GM19463 (cell line): ENCODE measurements at regions not wholly inside any gene's neighbourhood (a gene's known extent, or its start where the extent isn't known, plus 50 kb on each side); places are given as distances from the start of the nearest gene placed in this dataset.
"Not testable (repeated sequence)": the region's sequence is repeated elsewhere in the genome, so short reads cannot be mapped to it uniquely, and the experiment has no call there.

Experiments used
- ATAC-seq: cut with Tn5 transposase; IDR thresholded peaks from one replicate; pipeline ENCODE4 v1.9.1; 2021; ENCODE audit warnings: mild to moderate bottlenecking, moderate library complexity; ENCODE audit not compliant: unreplicated experiment

DNA sequence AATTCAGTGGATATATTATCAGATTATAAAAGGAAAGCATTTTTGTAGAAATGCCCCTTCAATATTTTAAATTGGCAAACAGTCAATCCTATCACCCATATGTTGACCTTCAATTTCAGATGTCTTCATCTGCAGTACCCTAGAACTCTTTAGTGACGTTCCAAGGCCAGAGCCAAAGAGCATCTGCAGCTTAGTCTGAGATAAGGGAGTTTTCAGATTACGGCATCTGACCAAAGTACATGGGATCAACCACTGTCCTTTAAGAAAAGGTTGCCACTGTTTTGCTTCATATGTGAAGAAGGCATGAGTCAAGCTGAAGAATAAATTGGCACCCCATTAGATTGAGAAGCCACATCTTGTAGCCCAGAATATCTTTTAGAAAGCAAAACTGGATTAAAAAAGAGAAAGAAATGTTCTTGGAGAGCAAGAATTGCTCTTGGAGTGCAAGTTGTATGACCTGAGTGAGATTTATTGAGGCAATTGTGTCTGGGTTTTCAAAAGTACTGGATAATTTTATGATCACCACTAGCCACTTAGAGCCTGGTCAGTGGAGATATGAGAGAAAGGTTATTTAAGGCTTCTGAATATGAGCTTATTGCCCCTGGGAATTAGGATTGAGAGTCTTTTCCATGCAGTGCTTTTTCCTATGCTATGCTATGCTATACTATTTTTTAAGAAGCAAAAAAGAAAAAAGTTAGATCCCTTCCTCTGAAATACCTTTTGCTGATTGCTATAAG lies 251.9 kb upstream of the NR3C2 start:
- ATAC-seq = no peak

DNA sequence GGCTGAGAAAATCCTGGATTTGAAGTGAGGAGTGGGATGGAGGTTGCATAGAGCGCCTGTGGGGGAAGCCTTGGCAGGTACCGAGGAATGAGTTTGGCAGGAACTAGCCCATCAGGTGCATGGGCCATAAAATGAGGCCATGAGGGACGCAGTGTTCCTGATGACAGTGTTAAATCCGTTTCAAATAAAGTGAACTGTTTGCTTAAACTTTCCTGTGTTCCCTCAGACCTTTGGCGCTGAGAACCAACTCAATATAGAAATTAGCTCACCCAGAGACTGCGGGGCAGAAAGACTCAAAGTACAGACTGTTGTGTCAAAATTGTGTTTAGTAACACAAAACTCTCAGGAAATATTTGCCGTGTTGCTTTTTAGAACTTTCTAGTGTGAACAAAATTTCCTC lies 250.0 kb upstream of the NR3C2 start:
- no peak for ATAC-seq

DNA sequence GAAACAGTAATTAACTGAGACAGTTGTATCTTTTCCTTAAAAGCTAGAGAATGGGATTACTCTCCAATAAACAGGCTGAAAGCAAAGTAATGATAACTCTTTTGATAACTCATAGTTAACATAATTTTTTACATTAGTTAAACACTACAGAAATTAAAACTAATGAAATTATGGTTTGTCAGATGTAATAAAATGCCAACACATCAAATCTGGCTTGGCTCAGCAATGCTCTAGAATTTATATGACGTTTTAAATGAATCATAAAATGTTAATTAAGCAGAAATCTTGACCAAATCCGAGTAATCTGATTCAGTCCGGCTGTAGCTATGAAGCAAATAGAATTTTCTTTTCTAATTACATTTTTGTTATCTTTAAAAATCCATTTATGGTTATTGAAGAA lies 244.2 kb upstream of the NR3C2 start:
- ATAC-seq = no peak

DNA sequence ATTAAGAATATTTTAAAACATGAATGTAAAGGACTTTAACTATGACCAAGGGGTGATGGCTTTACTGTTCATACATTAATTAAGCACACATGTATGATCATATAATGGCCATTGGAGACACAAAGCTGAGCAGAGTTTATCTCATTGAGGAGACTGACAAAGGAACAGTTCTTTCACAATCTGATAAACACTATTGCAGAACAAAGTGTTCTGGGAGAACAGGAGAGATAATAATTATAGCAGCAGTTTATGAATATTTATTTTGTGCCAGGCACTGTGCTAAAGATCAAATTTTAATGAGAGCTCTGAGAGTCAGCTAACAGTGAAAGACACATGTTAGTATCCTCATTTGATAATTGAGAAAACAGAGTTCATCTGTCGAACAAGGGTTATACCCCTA lies 242.4 kb upstream of the NR3C2 start:
- ATAC-seq = no peak

DNA sequence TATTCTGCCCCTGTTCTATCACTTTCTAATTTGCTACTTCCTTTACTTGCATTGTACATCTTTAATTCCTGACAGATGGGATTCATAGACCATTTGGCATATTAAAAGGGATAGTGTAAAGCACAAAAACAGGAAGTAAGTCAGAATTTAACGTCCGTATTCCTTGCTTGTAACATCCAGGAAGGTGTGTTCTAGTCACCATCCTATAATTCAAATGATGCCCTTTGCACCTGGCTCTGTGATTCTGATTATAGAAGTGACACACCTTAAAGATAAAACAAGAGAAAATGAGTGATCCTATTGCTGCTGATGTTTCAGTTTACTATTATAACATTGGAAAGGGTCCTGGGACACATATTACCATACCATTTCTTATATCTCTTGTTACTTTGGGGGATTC lies 238.7 kb upstream of the NR3C2 start:
- ATAC-seq = no peak

DNA sequence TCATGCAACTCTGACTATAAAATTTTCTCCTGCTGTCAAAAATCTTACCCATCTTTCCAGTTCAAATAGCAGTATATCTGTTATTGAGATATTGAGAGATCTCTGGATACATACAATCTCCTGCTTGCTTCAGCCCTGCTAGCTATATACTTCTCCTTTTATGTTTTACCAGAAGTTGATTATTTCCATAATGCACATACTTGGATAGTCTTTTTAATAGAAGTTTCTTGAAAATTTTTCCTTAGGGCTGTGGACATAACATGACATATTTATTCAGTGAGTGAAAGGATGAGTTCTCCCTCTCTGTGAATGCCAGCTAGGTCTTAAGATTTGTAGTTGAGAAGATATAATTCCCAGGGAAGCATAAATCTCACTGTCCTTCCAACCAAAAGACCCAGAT lies 234.1 kb upstream of the NR3C2 start:
- no peak for ATAC-seq

DNA sequence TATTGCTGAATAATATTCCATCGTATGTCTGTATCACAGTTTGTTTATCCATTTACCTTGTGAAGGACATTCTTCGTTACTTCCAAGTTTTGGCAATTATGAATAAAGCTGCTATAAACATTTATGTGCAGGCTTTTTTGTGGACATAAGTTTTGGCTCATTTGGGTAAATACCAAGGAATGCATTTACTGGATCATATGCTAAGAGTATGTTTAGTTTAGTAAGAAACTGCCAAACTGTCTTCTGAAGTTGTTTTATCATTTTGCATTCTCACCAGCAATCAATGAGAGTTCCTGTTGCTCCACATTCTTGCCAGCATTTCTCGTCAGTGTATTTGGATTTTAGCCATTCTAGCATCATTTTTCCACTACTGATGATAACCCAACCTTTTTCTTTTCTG lies 232.7 kb upstream of the NR3C2 start:
- no peak for ATAC-seq

DNA sequence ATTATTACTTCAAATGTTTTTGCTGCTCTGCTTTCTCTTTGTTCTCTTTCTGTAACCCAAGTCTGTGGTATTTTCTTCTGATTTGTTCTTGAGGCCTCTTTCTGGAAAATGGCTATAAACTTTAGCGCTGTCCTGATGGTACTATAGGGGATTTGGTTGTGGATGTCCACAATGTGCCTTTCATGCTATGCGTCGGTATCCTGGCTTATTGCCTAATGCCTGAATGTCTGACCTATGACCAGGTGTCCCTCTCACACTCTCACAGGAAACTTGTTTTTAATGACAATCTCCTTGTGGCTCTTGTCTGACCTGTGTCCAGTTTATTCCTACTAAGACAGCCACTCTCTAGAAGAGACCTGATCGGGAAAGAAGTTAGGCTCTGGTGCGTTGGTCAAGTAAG lies 222.4 kb upstream of the NR3C2 start:
- no peak for ATAC-seq

DNA sequence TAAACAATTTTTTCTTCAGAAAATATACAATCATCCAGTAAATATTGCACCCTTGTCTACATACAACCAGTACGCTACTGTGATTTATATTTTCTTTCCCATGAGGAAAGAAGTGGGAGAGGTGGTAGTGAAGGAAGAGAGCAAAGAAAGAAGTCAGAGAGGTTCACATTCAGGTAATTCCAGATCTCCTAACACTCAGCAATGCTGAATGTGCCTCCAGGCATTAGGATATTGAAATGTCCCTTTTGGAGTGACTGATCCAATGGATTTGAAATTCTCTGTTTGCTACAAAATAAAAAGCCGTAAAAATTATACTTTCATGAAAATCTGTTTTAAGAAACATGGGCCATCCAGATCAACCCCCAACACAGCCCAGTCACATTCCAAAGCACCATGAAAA lies 211.9 kb upstream of the NR3C2 start:
- no peak for ATAC-seq

DNA sequence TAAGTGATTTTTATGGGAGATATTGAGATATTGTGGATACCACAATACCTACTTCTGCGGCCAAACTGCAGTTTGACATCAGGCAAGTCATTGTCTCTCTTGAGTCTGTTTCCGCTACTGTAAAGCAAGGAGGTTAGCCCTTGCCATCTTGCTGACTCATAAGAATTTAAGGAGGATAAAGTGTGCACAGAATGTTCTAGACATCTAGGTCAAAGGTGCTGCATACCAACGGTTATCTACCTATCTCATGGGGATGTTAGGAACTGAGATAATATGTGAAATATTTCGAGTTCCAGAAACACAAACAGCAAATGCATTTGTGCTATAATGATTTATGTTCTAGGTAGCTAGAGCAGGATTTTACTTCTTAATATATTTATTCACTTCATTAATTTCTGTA lies 211.5 kb upstream of the NR3C2 start:
- ATAC-seq = no peak

DNA sequence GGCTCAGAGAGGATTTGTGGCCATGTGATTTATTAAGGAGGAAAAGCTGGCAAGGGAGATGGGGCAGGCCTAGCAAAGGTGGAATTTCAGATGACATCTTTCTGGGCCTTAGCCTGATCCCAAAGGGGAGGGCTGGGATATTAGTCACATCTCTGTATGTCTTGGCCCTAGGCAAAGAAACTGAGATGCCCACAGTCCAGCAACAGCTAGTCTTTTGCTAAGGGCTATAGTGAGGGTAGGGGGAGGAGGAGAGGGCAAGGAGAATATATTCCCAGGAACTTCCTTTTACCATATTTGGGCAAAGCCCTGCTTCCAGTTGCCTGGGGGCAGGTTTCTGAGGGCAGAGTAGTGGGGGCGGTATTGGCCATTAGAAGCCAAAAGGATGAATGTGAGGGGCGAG lies 209.8 kb upstream of the NR3C2 start:
- ATAC-seq = no peak

DNA sequence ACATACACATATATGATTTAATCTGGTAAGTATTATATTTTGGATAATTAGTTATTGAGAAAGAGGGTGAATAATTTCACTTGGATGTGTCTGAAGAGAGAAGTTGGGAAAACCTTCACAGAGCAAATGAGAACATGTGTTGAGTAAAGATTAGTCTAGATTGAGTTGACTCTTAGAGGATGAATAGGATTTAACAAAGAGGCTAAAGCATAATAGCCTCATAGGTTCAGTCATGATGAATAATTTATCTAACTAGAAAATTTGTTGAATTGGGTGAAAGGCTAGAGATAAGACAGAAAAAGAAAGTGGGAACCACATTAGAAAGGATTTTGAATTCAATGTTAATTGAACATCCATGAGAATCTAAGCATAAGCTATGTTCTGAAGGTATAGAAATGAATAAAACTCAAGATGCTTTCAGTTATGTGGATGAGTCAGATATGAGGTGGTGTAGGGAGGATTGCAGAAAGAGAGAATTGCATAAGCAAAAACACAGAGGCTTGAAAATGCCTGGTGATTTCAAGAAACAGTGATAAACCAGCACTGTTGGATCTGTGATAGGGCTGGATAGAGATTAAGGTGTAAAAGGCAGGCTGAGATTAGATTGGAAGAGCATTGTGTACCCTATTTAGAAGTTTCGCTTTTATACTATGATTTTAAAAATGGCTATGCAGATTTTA lies 207.6 kb upstream of the NR3C2 start:
- ATAC-seq = no peak

DNA sequence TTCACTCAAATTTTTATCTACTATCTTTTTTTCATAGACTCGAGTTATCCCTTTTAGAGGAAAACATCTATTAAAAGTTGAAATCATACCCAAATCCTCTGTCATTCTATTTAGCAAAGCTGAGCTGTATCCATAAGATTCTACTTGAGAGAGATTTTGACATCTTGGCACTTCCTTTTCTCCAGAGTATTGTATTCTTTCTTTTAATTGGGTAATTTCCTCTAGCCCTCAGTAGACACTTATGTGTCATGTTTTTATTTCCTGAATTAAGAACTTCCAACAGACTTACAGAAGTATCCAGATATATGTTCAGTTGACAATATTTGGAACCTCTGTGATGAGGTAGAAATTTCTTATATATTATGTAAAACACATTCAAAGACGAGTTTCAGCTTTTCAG lies 201.6 kb upstream of the NR3C2 start:
- ATAC-seq = no peak

DNA sequence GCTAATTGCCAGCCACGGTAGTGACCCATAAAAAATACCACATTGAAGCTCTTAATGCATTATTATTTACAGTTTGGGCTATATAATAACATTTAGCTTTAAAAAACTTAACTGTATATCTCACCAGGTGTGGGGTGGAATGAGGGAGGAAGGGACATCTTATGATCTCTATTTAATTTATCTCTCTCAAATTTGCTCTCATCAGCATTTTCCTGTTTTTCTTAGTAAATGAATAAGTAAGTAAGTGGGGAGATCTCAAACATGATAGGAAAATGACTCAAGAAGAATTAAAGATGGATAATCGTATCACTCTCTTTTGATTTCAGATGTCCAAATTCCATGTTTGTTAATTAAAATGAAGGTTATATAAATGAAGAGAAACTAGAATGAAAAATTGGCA lies 200.7 kb upstream of the NR3C2 start:
- no peak for ATAC-seq

DNA sequence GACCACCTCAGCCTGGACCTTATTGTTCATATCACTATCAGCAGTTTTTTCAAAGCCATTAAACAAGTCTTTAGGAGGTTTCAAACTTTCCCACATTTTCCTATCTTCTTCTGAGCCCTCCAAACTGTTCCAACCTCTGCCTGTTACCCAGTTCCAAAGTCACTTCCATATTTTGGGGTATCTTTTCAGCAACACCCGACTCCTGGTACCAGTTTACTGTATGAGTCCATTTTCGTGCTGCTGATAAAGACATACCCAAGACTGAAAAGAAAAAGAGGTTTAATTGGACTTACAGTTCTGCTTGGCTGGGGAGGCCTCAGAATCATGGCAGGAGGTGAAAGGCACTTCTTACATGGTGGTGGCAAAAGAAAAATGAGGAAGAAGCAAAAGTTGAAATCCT lies 195.9 kb upstream of the NR3C2 start:
- ATAC-seq = not testable (repeated sequence)

DNA sequence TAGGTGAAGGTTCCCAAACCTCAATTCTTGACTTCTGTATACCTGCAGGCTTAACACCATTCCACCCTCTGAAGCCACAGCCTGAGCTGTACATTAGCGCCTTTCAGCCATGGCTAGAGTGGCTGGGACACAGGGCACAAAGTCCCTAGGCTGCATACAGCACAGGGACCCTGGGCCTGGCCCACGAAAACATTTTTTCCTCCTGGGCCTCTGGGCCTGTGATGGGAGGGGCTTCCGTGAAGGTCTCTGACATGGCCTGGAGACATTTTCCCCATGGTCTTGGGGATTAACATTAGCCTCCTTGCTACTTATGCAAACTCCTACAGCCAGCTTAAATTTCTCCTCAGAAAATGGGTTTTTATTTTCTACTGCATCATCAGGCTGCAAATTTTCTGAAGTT lies 195.2 kb upstream of the NR3C2 start:
- not testable (repeated sequence) for ATAC-seq

DNA sequence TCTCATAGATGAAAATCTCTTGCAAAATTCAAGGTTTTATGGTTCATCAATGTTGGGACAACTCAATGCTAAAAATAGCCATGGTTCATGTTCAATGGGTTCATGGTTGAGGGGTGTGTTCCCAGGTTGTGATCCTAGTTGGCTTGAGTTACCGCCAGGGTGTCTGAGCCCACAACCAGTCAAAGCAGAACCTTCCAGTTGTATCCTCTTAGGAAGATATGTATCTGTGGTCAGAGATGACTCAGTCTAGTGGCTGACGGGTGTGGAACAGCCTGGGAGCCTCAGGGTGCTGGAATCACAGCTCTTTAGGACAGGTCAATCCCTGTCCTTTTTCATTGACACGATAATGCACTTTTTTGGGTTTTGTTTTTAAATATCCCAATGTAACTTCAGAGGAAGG lies 192.3 kb upstream of the NR3C2 start:
- no peak for ATAC-seq

DNA sequence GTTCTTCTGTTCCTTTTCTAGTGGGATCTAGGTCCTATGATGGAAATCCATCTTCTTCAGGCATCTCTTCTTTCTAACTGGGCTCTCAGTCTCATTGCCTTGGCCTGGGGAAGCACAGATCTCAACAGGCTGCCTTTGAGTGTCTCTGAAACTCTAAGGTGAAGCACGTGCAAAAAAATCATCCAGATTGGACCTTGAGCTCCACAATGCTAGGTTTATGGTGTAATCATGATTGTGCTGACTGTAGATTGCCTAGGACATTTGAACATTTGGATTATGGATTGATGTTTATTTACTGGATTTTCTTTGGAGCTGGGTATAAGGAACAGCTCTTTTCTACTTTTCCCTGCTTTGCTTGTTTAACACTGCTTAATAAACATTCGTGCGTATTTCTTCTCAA lies 191.5 kb upstream of the NR3C2 start:
- no peak for ATAC-seq

DNA sequence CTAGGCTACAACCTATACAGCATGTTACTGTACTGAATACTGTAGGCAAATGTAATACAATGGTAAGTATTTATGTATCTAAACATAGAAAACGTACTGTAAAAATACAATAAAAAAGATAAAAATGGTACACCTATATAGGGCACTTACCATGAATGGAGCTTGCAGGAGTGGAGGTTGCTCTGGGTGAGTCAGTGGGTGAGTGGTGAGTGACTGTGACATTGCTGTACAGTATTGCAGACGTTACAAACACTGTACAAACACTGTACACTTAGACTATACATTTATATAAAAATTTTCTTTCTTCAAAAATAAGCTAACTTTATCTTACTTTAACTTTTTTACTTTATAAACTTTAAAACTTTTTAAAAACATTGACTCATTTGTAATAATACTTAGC lies 190.3 kb upstream of the NR3C2 start:
- ATAC-seq = no peak

DNA sequence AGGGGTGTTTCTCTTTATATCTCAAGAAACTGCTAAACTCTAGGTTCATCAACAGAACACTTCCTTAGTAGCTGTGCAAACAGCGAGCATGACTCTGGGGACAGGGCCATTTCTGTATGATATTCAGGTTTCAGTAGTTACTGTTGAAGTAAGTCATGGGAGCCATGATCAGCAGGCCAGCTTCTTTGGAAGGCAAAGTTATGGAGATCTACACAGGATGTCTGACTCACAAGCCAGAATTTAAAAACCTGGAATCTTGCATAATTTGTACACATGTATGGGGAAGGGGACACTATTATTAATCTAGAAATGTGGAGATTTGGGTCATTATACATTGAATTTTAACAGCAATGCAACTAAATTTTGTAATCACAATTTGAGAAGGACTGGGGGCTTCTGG lies 187.8 kb upstream of the NR3C2 start:
- ATAC-seq = no peak

DNA sequence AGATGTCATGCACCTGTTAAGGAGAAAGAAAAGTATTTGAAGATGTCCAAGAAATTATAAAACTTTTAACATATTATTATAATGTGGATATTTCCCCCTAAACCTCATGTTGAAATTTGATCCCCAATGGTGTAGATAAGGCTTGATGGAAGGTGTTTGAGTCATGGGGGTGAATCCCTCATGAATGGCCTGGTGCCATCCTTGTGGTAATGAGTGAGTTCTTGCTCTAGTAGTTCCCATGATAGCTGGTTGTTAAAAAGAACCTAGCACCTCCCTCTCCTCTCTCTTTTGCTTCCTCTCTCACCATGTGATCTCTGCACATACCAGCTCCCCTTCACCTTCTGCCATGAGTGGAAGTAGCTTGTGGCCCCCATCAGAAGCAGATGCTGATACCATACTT lies 176.6 kb upstream of the NR3C2 start:
- ATAC-seq = no peak

DNA sequence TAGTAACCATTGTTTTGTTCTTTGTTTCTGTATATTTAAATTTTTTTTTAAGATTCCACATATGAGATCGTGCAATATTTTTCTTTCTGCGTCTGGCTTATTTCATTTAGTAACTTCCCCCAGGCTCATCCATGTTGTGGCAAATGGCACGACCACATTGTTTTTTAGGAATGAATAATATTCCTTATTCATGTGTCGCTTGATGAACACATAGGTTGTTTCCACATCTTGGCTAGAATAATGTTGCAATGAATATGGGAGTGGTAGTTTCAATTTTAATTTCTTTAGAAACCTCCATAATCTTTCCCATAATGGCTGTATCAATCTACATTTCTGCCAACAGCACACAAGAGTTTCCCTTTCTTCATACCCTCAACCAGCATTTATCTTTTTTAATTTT lies 166.8 kb upstream of the NR3C2 start:
- no peak for ATAC-seq
